ENCODE measurements at regions not wholly inside any gene's neighbourhood (a gene's known extent, or its start where the extent isn't known, plus 50 kb on each side); places are given as distances from the start of the nearest gene placed in this dataset.

GRCh38 chr4:147355847-147356246 lies 125.0 kb upstream of the EDNRA start:
- DNase-seq (ENCODE audit: low read depth in 2 of 2): no peak

GRCh38 chr4:147360301-147360700 lies 120.6 kb upstream of the EDNRA start:
- no peak for DNase-seq (ENCODE audit: low read depth in 2 of 2)

- no peak for DNase-seq (ENCODE audit: low read depth in 2 of 2)
These were observed 119.2 kb upstream of the EDNRA start for GRCh38 chr4:147361726-147362125.

GRCh38 chr4:147362938-147363337 lies 118.0 kb upstream of the EDNRA start:
- no peak for DNase-seq (ENCODE audit: low read depth in 2 of 2)

GRCh38 chr4:147363514-147363913 lies 117.4 kb upstream of the EDNRA start:
- no peak for DNase-seq (ENCODE audit: low read depth in 2 of 2)

GRCh38 chr4:147365396-147365795 lies 115.5 kb upstream of the EDNRA start:
- DNase-seq (ENCODE audit: low read depth in 2 of 2): no peak

GRCh38 chr4:147366164-147366563 lies 114.7 kb upstream of the EDNRA start:
- DNase-seq (ENCODE audit: low read depth in 2 of 2): no peak

GRCh38 chr4:147367891-147368290 lies 113.0 kb upstream of the EDNRA start:
- DNase-seq (ENCODE audit: low read depth in 2 of 2): no peak

GRCh38 chr4:147368948-147369347 lies 111.9 kb upstream of the EDNRA start:
- no peak for DNase-seq (ENCODE audit: low read depth in 2 of 2)

- DNase-seq (ENCODE audit: low read depth in 2 of 2): no peak
These were observed 110.4 kb upstream of the EDNRA start for GRCh38 chr4:147370473-147370872.

GRCh38 chr4:147370881-147371280 lies 110.0 kb upstream of the EDNRA start:
- DNase-seq (ENCODE audit: low read depth in 2 of 2): no peak

- no peak for DNase-seq (ENCODE audit: low read depth in 2 of 2)
These were observed 109.2 kb upstream of the EDNRA start for GRCh38 chr4:147371661-147372060.

GRCh38 chr4:147378780-147379179 lies 102.1 kb upstream of the EDNRA start:
- DNase-seq (ENCODE audit: low read depth in 2 of 2): no peak

- no peak for DNase-seq (ENCODE audit: low read depth in 2 of 2)
These were observed 99.1 kb upstream of the EDNRA start for GRCh38 chr4:147381749-147382148.

GRCh38 chr4:147388018-147388417 lies 92.9 kb upstream of the EDNRA start:
- DNase-seq (ENCODE audit: low read depth in 2 of 2): no peak

GRCh38 chr4:147396105-147396504 lies 84.8 kb upstream of the EDNRA start:
- no peak for DNase-seq (ENCODE audit: low read depth in 2 of 2)

GRCh38 chr4:147398556-147398955 lies 82.3 kb upstream of the EDNRA start:
- DNase-seq (ENCODE audit: low read depth in 2 of 2): no peak

GRCh38 chr4:147400721-147401120 lies 80.2 kb upstream of the EDNRA start:
- no peak for DNase-seq (ENCODE audit: low read depth in 2 of 2)

- DNase-seq (ENCODE audit: low read depth in 2 of 2): no peak
These were observed 79.7 kb upstream of the EDNRA start for GRCh38 chr4:147401221-147401620.

- no peak for DNase-seq (ENCODE audit: low read depth in 2 of 2)
These were observed 73.4 kb upstream of the EDNRA start for GRCh38 chr4:147407261-147408045.

- DNase-seq (ENCODE audit: low read depth in 2 of 2): no peak
These were observed 72.7 kb upstream of the EDNRA start for GRCh38 chr4:147408189-147408588.

- no peak for DNase-seq (ENCODE audit: low read depth in 2 of 2)
These were observed 71.5 kb upstream of the EDNRA start for GRCh38 chr4:147409350-147409749.

GRCh38 chr4:147418226-147418625 lies 62.7 kb upstream of the EDNRA start:
- no peak for DNase-seq (ENCODE audit: low read depth in 2 of 2)

- no peak for DNase-seq (ENCODE audit: low read depth in 2 of 2)
These were observed 59.4 kb upstream of the EDNRA start for GRCh38 chr4:147421456-147421855.
